ENCODE measurements at regions not wholly inside any gene's neighbourhood (a gene's known extent, or its start where the extent isn't known, plus 50 kb on each side); places are given as distances from the start of the nearest gene placed in this dataset.

GRCh38 chrX:75649829-75650228 is 127.0 kb upstream of the ZDHHC15 start:
- intact Hi-C loops (cut with micrococcal nuclease) = no loop called here
- Histone ChIP-seq H3K36me3 (ENCODE audit: control insufficient read depth in 1 of 2, insufficient read depth in 2 of 2, low read length in 2 of 2) (no peaks in the 10 kb centered on the region), H3K4me3 (replicated peaks in 1 of 2; ENCODE audit: low read depth in 1 of 2, low read length in 2 of 2) (no peak overlapping the region), H3K4me2 (ENCODE audit: low read length) (no peak overlapping the region), H3K27ac (ENCODE audit: low read depth, low read length) (no peak overlapping the region), H2AFZ (ENCODE audit: low read depth, low read length, poor library complexity, severe bottlenecking) (no peak overlapping the region), H3K9ac (ENCODE audit: low read length) (no peak overlapping the region), H3K9me2 (ENCODE audit: insufficient read depth) (no peaks in the 10 kb centered on the region), H3K9me3 (ENCODE audit: control insufficient read depth in 1 of 2, insufficient read depth in 1 of 2, low read depth in 1 of 2, low read length in 2 of 2) (no peaks in the 10 kb centered on the region), H3K79me2 (ENCODE audit: insufficient read depth, low read length) (no peaks in the 10 kb centered on the region), H4K20me1 (ENCODE audit: insufficient read depth) (no peaks in the 10 kb centered on the region), H3K4me1 (ENCODE audit: control insufficient read depth in 1 of 2, insufficient read depth in 2 of 2, low read length in 2 of 2) (no peaks in the 10 kb centered on the region), H3K27me3 (ENCODE audit: insufficient read depth, low read length) (no peaks in the 10 kb centered on the region)
- ChIA-PET POLR2A (no interaction called here), RAD21 (ENCODE audit: low non-redundant PET in 1 of 2, low total read pairs in 2 of 2, uncharacterized antibody in 2 of 2, unreplicated experiment in 2 of 2) (no interaction called here), CTCF (no interaction called here)
- DNase-seq (ENCODE audit: low read depth, low spot score) = no peak
- no peak for ATAC-seq
- TF ChIP-seq CBX3 (IDR thresholded peaks at IDR 0.05; ENCODE audit: low read depth) (no peak), REST (IDR thresholded peaks at IDR 0.05; ENCODE audit: low read depth) (no peak), SRF (IDR thresholded peaks at IDR 0.05; ENCODE audit: low read depth) (no peak), POLR2AphosphoS5 (IDR thresholded peaks at IDR 0.05; ENCODE audit: low read depth, low read length) (no peak), EZH2phosphoT487 (IDR thresholded peaks at IDR 0.05; ENCODE audit: borderline replicate concordance) (no peak), CEBPB (IDR thresholded peaks at IDR 0.05; ENCODE audit: low read depth) (no peak), ZFX (IDR thresholded peaks at IDR 0.05) (no peak), TCF7L2 (IDR thresholded peaks at IDR 0.05; ENCODE audit: borderline replicate concordance, extremely low read depth, insufficient read depth, insufficient read length) (no peak), EGR1 (IDR thresholded peaks at IDR 0.05; ENCODE audit: low read depth) (no peak), CTCF (IDR thresholded peaks at IDR 0.05 in 2 of 3, conservative IDR thresholded peaks at IDR 0.05 in 1 of 3; ENCODE audit: borderline replicate concordance in 1 of 3, insufficient read depth in 1 of 3, low read depth in 2 of 3, low read length in 2 of 3) (no peak), JUND (IDR thresholded peaks at IDR 0.05) (no peak), RAD21 (IDR thresholded peaks at IDR 0.05; ENCODE audit: low read depth) (no peak), ATF3 (IDR thresholded peaks at IDR 0.05) (no peak), POLR2A (IDR thresholded peaks at IDR 0.05; ENCODE audit: borderline replicate concordance, extremely low read depth, insufficient read depth, insufficient read length) (no peak), EZH2 (IDR thresholded peaks at IDR 0.05) (no peak), ELF1 (IDR thresholded peaks at IDR 0.05; ENCODE audit: borderline replicate concordance, low read depth) (no peak), SIN3A (IDR thresholded peaks at IDR 0.05; ENCODE audit: low read depth) (no peak)
- TF ChIP-seq, protein P1, sequence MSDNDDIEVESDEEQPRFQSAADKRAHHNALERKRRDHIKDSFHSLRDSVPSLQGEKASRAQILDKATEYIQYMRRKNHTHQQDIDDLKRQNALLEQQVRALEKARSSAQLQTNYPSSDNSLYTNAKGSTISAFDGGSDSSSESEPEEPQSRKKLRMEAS (IDR thresholded peaks at IDR 0.05) = no peak
- no TSS peak for BruUV-seq (replicated peaks)

Data from HCT116 (cell line).